Keratinocyte (primary cell): ENCODE measurements at regions not wholly inside any gene's neighbourhood (a gene's known extent, or its start where the extent isn't known, plus 50 kb on each side); places are given as distances from the start of the nearest gene placed in this dataset.

Experiments
- CTCF ChIP-seq, 3 experiments: IDR thresholded peaks in 1 of 3; conservative IDR thresholded peaks in 1 of 3; optimal IDR thresholded peaks in 1 of 3; 2 replicates in 2 of 3; 3 replicates in 1 of 3; pipeline versions ENCODE3 to v1.5.1; 2011; ENCODE audit warnings: low read length in 3 of 3, mild to moderate bottlenecking in 3 of 3, moderate library complexity in 2 of 3, control low read depth in 1 of 3, inconsistent platforms in 1 of 3; ENCODE audit not compliant: insufficient read depth in 2 of 3; ENCODE audit errors: extremely low read depth in 1 of 3
- EZH2 ChIP-seq: IDR thresholded peaks from one replicate; pipeline ENCODE4 v1.6.1; 2012; ENCODE audit warnings: inconsistent platforms, mild to moderate bottlenecking, low read length, moderate library complexity

GRCh38 chr1:218548764-218549163, 203.6 kb downstream of the TGFB2 start:
- TF ChIP-seq CTCF (optimal IDR thresholded peaks at IDR 0.05 in 1 of 3, IDR thresholded peaks at IDR 0.05 in 1 of 3, conservative IDR thresholded peaks at IDR 0.05 in 1 of 3; ENCODE audit: extremely low read depth in 1 of 3, insufficient read depth in 2 of 3, low read length in 3 of 3), result no peak
- no peak for TF ChIP-seq EZH2
